ENCODE measurements at regions not wholly inside any gene's neighbourhood (a gene's known extent, or its start where the extent isn't known, plus 50 kb on each side); places are given as distances from the start of the nearest gene placed in this dataset.

- no peak for TF ChIP-seq SNAI2 (CRISPR knock-in tag; IDR thresholded peaks at IDR 0.05)
- TF ChIP-seq TCF4 (CRISPR knock-in tag; IDR thresholded peaks at IDR 0.05; ENCODE audit: borderline replicate concordance): no peak
- TF ChIP-seq PPARA (CRISPR knock-in tag; IDR thresholded peaks at IDR 0.05; ENCODE audit: borderline replicate concordance): no peak
- no peak for TF ChIP-seq ISL1 (CRISPR knock-in tag; IDR thresholded peaks at IDR 0.05)
- no peak for TF ChIP-seq ZNF70 (CRISPR knock-in tag; IDR thresholded peaks at IDR 0.05)
- TF ChIP-seq PATZ1 (CRISPR knock-in tag; IDR thresholded peaks at IDR 0.05; ENCODE audit: borderline replicate concordance): no peak
- TF ChIP-seq ZNF8 (CRISPR knock-in tag; IDR thresholded peaks at IDR 0.05): no peak
- no peak for TF ChIP-seq ZFP30 (CRISPR knock-in tag; IDR thresholded peaks at IDR 0.05)
- TF ChIP-seq TOX (CRISPR knock-in tag; IDR thresholded peaks at IDR 0.05; ENCODE audit: borderline replicate concordance): no peak
- no peak for TF ChIP-seq GLIS3 (CRISPR knock-in tag; IDR thresholded peaks at IDR 0.05)
- TF ChIP-seq CSRNP3 (CRISPR knock-in tag; IDR thresholded peaks at IDR 0.05): no peak
- TF ChIP-seq ESRRG (CRISPR knock-in tag; IDR thresholded peaks at IDR 0.05): no peak
- TF ChIP-seq POU6F1 (CRISPR knock-in tag; IDR thresholded peaks at IDR 0.05; ENCODE audit: borderline replicate concordance, low read depth): no peak
- ATAC-seq: 0 out of 3 replicates have a peak, but pooled peaks have one; percentile 22
Measured at GRCh38 chr9:33638391-33638915, 114.4 kb downstream of the ANKRD18B start.

GRCh38 chr9:33645706-33646105 lies 121.7 kb downstream of the ANKRD18B start:
- ATAC-seq: no peak
- TF ChIP-seq POU6F1 (CRISPR knock-in tag; IDR thresholded peaks at IDR 0.05; ENCODE audit: borderline replicate concordance, low read depth) (no peak), CSDC2 (CRISPR knock-in tag; IDR thresholded peaks at IDR 0.05) (no peak), BACH2 (CRISPR knock-in tag; IDR thresholded peaks at IDR 0.05; ENCODE audit: borderline replicate concordance) (no peak), TSHZ2 (CRISPR knock-in tag; IDR thresholded peaks at IDR 0.05) (no peak), TOX (CRISPR knock-in tag; IDR thresholded peaks at IDR 0.05; ENCODE audit: borderline replicate concordance) (no peak), ARNTL (CRISPR knock-in tag; IDR thresholded peaks at IDR 0.05; ENCODE audit: borderline replicate concordance, low read depth) (no peak), ZNF8 (CRISPR knock-in tag; IDR thresholded peaks at IDR 0.05) (no peak), ZFP3 (CRISPR knock-in tag; IDR thresholded peaks at IDR 0.05) (no peak), PPARA (CRISPR knock-in tag; IDR thresholded peaks at IDR 0.05; ENCODE audit: borderline replicate concordance) (no peak), CREB5 (CRISPR knock-in tag; IDR thresholded peaks at IDR 0.05; ENCODE audit: low read depth) (no peak), PATZ1 (CRISPR knock-in tag; IDR thresholded peaks at IDR 0.05; ENCODE audit: borderline replicate concordance) (no peak), ZNF565 (CRISPR knock-in tag; conservative IDR thresholded peaks at IDR 0.05; ENCODE audit: low read depth) (no peak), OSR1 (CRISPR knock-in tag; IDR thresholded peaks at IDR 0.05) (no peak), CSRNP3 (CRISPR knock-in tag; IDR thresholded peaks at IDR 0.05) (no peak), GLIS3 (CRISPR knock-in tag; IDR thresholded peaks at IDR 0.05) (no peak), RARB (CRISPR knock-in tag; IDR thresholded peaks at IDR 0.05) (no peak), ISL1 (CRISPR knock-in tag; IDR thresholded peaks at IDR 0.05) (no peak), TCF4 (CRISPR knock-in tag; IDR thresholded peaks at IDR 0.05; ENCODE audit: borderline replicate concordance) (no peak)

Measured in SK-N-SH treated with all-trans-retinoic acid at 6 μM for 48 hours (cell line).